HEK293T (cell line): ENCODE measurements at regions not wholly inside any gene's neighbourhood (a gene's known extent, or its start where the extent isn't known, plus 50 kb on each side); places are given as distances from the start of the nearest gene placed in this dataset.

Experiments used
- CTCF ChIA-PET: fragments of 350-600 bp; formaldehyde crosslinking; extraction: SDS; loops from one replicate; lab custom pipeline; 2021; ENCODE audit warnings: antibody characterized with exemption, inconsistent platforms; lab: Yijun Ruan, JAX
- POLR2A ChIA-PET: fragments of 350-600 bp; formaldehyde crosslinking; extraction: SDS; loops from one replicate; lab custom pipeline; 2020; ENCODE audit warnings: antibody characterized with exemption, inconsistent platforms; lab: Yijun Ruan, JAX
- DNase-seq: peaks from one replicate; pipeline ENCODE4 v3.0.0; 2012; ENCODE audit warnings: mixed read lengths; ENCODE audit errors: extremely low spot score
- ARNT ChIP-seq: fragments of 450-650 bp; IDR thresholded peaks from 2 replicates; pipeline ENCODE4 v1.6.1; 2017; ENCODE audit warnings: mild to moderate bottlenecking
- BHLHE40 ChIP-seq: fragments of 450-650 bp; IDR thresholded peaks from 2 replicates; pipeline ENCODE4 v1.6.1; 2016; ENCODE audit warnings: mild to moderate bottlenecking, moderate library complexity, borderline replicate concordance
- CTBP1 ChIP-seq: fragments of 450-650 bp; IDR thresholded peaks from 2 replicates; pipeline ENCODE4 v1.6.1; 2016; ENCODE audit warnings: borderline replicate concordance
- ELF4 ChIP-seq: fragments of 450-650 bp; IDR thresholded peaks from 2 replicates; pipeline ENCODE4 v1.6.1; 2017; ENCODE audit warnings: antibody characterized with exemption
- FOXA1 ChIP-seq: fragments of 450-650 bp; IDR thresholded peaks from 2 replicates; pipeline ENCODE4 v1.6.1; 2016; ENCODE audit warnings: mild to moderate bottlenecking
- FOXK2 ChIP-seq: fragments of 450-650 bp; IDR thresholded peaks from 2 replicates; pipeline ENCODE4 v1.6.1; 2016; ENCODE audit warnings: mild to moderate bottlenecking
- FOXM1 ChIP-seq: fragments of 450-650 bp; IDR thresholded peaks from 2 replicates; pipeline ENCODE4 v1.6.1; 2017; ENCODE audit warnings: mild to moderate bottlenecking, borderline replicate concordance
- HDGF ChIP-seq: fragments of 450-650 bp; IDR thresholded peaks from 2 replicates; pipeline ENCODE4 v1.6.1; 2017; ENCODE audit warnings: antibody characterized with exemption, borderline replicate concordance
- L3MBTL2 ChIP-seq: fragments of 450-650 bp; conservative IDR thresholded peaks from 2 replicates; pipeline ENCODE4 v1.6.1; 2016; ENCODE audit warnings: mild to moderate bottlenecking
- LEF1 ChIP-seq: fragments of 450-650 bp; IDR thresholded peaks from 2 replicates; pipeline ENCODE4 v1.6.1; 2017; ENCODE audit warnings: mild to moderate bottlenecking, borderline replicate concordance
- NFRKB ChIP-seq: fragments of 450-650 bp; IDR thresholded peaks from 2 replicates; pipeline ENCODE4 v1.6.1; 2016; ENCODE audit warnings: mild to moderate bottlenecking, moderate library complexity
- SP1 ChIP-seq: fragments of 450-650 bp; IDR thresholded peaks from 2 replicates; pipeline ENCODE4 v1.6.1; 2017
- SUZ12 ChIP-seq: fragments of 450-650 bp; IDR thresholded peaks from 2 replicates; pipeline ENCODE4 v1.6.1; 2016; ENCODE audit warnings: mild to moderate bottlenecking
- TARDBP ChIP-seq: fragments of 450-650 bp; IDR thresholded peaks from 2 replicates; pipeline ENCODE4 v1.6.1; 2016
- ZNF384 ChIP-seq: fragments of 450-650 bp; IDR thresholded peaks from 2 replicates; pipeline ENCODE4 v1.6.1; 2016
- TF ChIP-seq, protein P1 (sequence below): fragments of 450-650 bp; IDR thresholded peaks from 2 replicates; pipeline ENCODE4 v1.6.1; 2016

DNA sequence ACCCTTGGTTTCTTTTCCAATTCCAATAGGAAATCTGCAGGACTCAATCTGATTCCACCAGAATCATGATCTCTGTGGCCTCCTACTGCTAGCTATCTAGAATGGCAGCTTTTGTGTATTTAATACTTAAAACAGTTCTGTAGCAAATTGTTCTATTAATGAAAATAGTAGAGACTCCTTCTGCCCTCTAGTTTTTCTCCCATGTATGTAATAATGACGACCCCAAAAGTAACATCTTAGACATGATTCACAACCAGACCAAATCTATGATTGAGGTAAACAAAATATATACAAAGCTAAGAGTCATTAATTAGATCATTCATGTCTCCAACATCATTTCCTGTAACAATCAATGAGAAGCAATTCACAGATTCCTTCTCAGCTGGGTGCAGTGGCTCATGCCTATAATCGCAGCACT, 259.1 kb upstream of the MKLN1 start:
- CTCF ChIA-PET: interaction anchor here (0.6 to 1.2 kb wide), 2 partner anchors 172 to 658 kb away, joined by 3 to 5 read pairs; no protein-coding TSS in a partner anchor
- POLR2A ChIA-PET: no interaction called here
- TF ChIP-seq, protein P1, sequence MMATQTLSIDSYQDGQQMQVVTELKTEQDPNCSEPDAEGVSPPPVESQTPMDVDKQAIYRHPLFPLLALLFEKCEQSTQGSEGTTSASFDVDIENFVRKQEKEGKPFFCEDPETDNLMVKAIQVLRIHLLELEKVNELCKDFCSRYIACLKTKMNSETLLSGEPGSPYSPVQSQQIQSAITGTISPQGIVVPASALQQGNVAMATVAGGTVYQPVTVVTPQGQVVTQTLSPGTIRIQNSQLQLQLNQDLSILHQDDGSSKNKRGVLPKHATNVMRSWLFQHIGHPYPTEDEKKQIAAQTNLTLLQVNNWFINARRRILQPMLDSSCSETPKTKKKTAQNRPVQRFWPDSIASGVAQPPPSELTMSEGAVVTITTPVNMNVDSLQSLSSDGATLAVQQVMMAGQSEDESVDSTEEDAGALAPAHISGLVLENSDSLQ: no peak
- TF ChIP-seq BHLHE40 (no peak), TARDBP (no peak), ZNF384 (no peak), ELF4 (no peak), ARNT (no peak), FOXM1 (no peak), FOXA1 (no peak), LEF1 (no peak)
- no peak for DNase-seq

DNA sequence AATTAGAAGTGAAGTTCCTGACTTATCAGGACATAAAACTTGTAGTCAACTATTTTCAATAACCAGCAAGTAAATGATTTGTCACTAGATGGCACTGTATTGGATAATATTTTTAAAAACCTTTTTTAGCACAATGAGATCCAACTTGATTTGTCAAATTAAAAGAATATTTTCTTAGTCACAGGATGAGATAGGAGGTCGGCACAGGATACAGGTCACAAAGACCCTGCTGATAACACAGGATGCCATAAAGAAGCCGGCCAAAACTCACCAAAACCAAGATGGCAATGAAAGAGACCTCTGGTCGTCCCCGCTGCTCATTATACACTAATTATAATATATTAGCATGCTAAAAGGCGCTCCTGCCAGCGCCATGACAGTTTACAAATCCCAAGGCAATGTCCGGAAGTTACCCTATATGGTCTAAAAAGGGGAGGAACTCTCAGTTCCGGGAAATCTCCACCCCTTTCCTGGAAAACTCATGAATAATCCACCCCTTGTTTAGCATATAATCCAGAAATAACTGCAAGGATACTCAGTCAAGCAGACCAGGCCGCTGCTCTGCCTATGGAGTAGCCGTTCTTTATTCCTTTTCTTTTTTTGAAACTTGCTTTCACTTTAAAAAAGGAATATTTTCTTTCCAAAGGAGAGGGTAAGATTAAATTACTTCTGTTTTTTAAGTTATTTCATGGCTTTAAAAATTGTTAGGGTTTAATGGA, 255.7 kb upstream of the MKLN1 start:
- POLR2A ChIA-PET: no interaction called here
- no peak for DNase-seq
- no peak for TF ChIP-seq ZNF384
- CTCF ChIA-PET: no interaction called here

DNA sequence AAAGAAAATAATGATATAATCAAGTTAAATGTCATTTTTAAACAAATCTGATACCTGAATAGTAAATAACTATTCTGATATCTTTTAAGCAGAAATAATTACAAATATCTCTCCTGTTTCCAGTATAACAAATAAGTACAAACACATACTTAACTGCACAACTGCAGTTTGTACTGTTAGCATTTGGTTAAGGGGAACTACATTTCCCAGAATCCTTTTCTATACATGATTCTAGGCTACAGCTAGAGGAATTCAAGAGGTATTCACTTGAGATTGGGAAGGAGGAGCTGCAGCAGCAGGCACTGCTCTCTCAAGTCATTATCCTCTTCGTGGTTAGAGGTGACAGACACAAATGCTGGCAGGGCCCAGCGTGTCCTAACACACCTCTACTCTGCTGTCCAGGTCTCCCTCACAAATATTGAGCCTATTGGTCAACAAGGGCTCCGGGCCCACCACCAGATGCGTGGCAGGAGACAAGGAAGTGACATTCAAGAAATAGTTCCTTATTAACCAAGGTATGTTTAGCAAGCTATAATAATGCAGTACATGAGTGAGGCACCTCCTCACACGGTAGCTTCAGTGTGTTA, 255.1 kb upstream of the MKLN1 start:
- POLR2A ChIA-PET: no interaction called here

DNA sequence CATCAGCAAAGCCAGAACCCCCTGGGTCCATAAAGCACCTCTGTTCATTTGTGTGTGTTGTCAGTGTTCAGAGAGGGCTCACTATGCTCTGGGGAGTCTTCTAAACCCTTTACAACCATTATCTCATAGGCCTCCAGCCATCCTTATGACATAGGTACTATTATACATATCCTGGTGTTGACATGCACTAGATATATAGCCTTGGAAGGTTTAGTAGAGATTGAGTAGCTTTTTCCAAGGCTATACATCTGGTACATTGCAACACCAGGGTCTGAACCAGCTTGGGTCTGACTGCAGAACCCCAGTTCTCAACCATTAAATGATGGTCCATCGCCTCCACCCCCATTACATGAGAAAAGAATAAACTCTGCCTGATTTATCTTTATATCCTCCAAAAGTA, 253.6 kb upstream of the MKLN1 start:
- no peak for DNase-seq
- CTCF ChIA-PET: no interaction called here
- TF ChIP-seq HDGF (no peak), ZNF384 (no peak), L3MBTL2 (no peak), SUZ12 (no peak), LEF1 (no peak), CTBP1 (no peak), ARNT (no peak), SP1 (no peak), TARDBP (no peak), BHLHE40 (no peak), NFRKB (no peak), FOXK2 (no peak), ELF4 (no peak), FOXM1 (no peak), FOXA1 (no peak)
- TF ChIP-seq, protein P1: no peak
- POLR2A ChIA-PET: no interaction called here

More for the DNA sequence above, 255.1 kb upstream of the MKLN1 start:
- no peak for TF ChIP-seq SUZ12
- TF ChIP-seq, protein P1: no peak
- no peak for TF ChIP-seq FOXM1
- CTCF ChIA-PET: no interaction called here
- no peak for DNase-seq

DNA sequence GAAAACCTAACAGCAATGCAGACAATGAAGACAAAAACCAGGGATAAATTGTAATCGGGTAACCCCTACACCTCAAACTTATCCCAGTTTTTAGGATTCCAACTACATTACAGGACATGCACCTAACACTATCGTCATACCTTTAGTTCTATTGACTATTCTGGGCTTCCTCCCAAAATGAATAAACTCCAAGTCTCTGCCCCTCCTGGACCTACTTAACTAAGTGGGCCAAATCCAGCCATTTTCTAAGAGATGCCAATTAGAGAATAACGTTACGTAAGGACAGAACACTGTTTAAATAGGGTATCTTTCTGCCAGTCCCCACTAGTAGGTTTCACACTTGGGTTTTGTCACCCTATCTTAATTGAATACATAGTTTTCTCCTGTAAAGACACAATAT, 253.1 kb upstream of the MKLN1 start:
- no peak for DNase-seq
- CTCF ChIA-PET: no interaction called here
- POLR2A ChIA-PET: no interaction called here
- TF ChIP-seq ARNT: no peak
- no peak for TF ChIP-seq CTBP1
- TF ChIP-seq HDGF: no peak
- no peak for TF ChIP-seq BHLHE40

DNA sequence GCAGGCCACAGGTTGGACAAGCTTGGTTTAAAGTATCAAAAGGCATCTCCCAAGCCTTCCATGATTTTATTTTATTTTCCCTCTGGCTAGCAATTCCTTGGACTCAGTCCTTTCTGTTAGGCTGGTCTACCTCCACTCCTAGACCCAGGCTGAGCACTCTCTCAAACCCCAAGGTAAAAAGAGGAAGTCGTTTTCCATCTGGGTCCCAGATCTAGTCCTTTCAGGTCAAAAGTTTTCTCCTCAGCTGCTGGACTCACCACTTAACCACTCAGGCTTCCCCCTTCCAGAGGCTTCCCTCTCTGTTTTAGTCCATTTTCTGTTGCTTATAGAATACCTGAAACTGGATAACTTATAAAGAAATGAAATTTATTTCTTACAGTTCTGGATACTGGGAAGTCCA, 252.3 kb upstream of the MKLN1 start:
- TF ChIP-seq, protein P1: no peak
- no peak for TF ChIP-seq HDGF
- TF ChIP-seq FOXK2: no peak
- ChIA-PET CTCF (no interaction called here), POLR2A (no interaction called here)
- DNase-seq: no peak

DNA sequence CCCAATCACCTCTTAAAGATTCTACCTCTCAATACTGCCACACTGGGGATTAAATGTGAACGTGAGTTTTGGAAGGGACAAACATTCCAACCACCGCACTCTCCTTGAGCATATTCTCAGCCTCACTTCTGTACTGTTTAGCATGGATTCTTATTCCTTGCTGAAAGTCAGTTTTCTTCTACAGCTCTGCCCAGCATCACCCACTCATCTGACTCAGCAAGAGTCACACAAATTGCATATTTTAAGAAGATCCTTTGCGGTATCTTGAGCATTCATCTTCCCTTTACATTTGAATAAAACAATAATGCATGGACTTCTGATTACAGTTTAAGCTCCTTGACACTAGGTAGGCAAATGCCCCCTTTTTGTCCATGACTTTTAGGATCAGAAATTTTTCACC, 251.6 kb upstream of the MKLN1 start:
- ChIA-PET CTCF (no interaction called here), POLR2A (no interaction called here)
- no peak for DNase-seq
- no peak for TF ChIP-seq SP1
